ENCODE measurements at regions not wholly inside any gene's neighbourhood (a gene's known extent, or its start where the extent isn't known, plus 50 kb on each side); places are given as distances from the start of the nearest gene placed in this dataset.

DNA sequence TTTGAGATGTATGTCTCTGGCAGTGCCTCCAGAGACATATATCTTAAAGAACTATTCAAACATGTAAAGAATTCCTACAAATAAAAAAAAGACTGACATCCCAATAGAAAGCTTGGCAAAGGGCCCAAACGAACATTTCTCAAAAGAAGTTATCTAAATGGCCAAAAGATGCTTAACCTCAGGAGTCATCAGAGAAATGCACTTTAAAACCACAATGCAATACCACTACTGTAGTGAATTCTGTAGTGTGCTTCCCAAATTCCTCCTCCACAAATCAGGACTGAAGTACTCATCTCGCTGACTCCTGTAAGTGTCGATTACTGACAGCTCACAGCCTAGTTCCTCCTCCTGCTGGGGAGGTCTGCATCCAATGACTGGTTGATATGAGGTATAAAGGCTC lies 129.0 kb upstream of the MAMLD1 start:
- Histone ChIP-seq H3K36me3 (ENCODE audit: insufficient read depth, low read length, poor library complexity, severe bottlenecking) (no peaks in the 10 kb centered on the region), H3K4me1 (ENCODE audit: insufficient read depth, low read length, poor library complexity, severe bottlenecking) (no peaks in the 10 kb centered on the region), H3K27me3 (replicated peaks; ENCODE audit: insufficient read depth, low read depth, low read length, poor library complexity) (no peaks in the 10 kb centered on the region), H3K4me3 (ENCODE audit: low read depth, low read length, poor library complexity, severe bottlenecking) (no peak overlapping the region), H3K27ac (ENCODE audit: low read depth, low read length, poor library complexity, severe bottlenecking) (no peak overlapping the region), H3K9me3 (ENCODE audit: low read depth, low read length, poor library complexity, severe bottlenecking) (no peaks in the 10 kb centered on the region)
- CTCF ChIA-PET: no interaction called here
- DNase-seq (ENCODE audit: low spot score): no peak
- no TSS peak for BruUV-seq (replicated peaks)
- POLR2A ChIA-PET (ENCODE audit: low non-redundant PET): no interaction called here
- intact Hi-C loops (cut with micrococcal nuclease; ENCODE audit: unreplicated experiment): no loop called here
- TF ChIP-seq, protein P1, sequence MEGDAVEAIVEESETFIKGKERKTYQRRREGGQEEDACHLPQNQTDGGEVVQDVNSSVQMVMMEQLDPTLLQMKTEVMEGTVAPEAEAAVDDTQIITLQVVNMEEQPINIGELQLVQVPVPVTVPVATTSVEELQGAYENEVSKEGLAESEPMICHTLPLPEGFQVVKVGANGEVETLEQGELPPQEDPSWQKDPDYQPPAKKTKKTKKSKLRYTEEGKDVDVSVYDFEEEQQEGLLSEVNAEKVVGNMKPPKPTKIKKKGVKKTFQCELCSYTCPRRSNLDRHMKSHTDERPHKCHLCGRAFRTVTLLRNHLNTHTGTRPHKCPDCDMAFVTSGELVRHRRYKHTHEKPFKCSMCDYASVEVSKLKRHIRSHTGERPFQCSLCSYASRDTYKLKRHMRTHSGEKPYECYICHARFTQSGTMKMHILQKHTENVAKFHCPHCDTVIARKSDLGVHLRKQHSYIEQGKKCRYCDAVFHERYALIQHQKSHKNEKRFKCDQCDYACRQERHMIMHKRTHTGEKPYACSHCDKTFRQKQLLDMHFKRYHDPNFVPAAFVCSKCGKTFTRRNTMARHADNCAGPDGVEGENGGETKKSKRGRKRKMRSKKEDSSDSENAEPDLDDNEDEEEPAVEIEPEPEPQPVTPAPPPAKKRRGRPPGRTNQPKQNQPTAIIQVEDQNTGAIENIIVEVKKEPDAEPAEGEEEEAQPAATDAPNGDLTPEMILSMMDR (conservative IDR thresholded peaks at IDR 0.05; ENCODE audit: low read depth, low read length): no peak
- TF ChIP-seq EZH2 (IDR thresholded peaks at IDR 0.05; ENCODE audit: borderline replicate concordance, low read depth, low read length, poor library complexity, severe bottlenecking): no peak

DNA sequence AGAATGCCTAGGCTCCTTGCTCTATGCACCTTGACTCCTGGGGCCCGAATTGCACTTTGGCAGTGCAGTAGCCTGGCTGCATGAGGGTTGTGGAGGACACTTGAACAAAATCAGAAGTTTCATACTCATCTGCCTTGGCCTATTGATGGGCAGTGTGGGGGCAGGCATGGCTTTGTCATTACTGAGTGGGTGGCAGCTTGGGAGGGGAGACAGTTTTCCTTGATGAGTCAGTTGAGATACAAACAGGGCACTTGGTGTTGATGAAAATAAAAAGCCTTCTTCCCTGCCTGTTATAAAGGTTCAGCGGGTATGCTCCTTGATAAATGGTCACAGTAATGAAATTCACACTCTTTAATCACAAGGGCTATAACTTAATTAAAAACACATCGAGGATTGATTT lies 126.8 kb upstream of the MAMLD1 start:
- Histone ChIP-seq H3K27ac (ENCODE audit: low read depth, low read length, poor library complexity, severe bottlenecking) (no peak overlapping the region), H3K4me1 (ENCODE audit: insufficient read depth, low read length, poor library complexity, severe bottlenecking) (no peaks in the 10 kb centered on the region), H3K36me3 (ENCODE audit: insufficient read depth, low read length, poor library complexity, severe bottlenecking) (no peaks in the 10 kb centered on the region), H3K9me3 (ENCODE audit: low read depth, low read length, poor library complexity, severe bottlenecking) (no peaks in the 10 kb centered on the region), H3K27me3 (replicated peaks; ENCODE audit: insufficient read depth, low read depth, low read length, poor library complexity) (no peaks in the 10 kb centered on the region), H3K4me3 (ENCODE audit: low read depth, low read length, poor library complexity, severe bottlenecking) (no peak overlapping the region)
- TF ChIP-seq EZH2 (IDR thresholded peaks at IDR 0.05; ENCODE audit: borderline replicate concordance, low read depth, low read length, poor library complexity, severe bottlenecking): no peak
- TF ChIP-seq, protein P1 (conservative IDR thresholded peaks at IDR 0.05; ENCODE audit: low read depth, low read length): no peak
- DNase-seq (ENCODE audit: low spot score): no peak
- BruUV-seq (replicated peaks): no TSS peak
- ChIA-PET CTCF (no interaction called here), POLR2A (ENCODE audit: low non-redundant PET) (no interaction called here)
- intact Hi-C loops (cut with micrococcal nuclease; ENCODE audit: unreplicated experiment): no loop called here

DNA sequence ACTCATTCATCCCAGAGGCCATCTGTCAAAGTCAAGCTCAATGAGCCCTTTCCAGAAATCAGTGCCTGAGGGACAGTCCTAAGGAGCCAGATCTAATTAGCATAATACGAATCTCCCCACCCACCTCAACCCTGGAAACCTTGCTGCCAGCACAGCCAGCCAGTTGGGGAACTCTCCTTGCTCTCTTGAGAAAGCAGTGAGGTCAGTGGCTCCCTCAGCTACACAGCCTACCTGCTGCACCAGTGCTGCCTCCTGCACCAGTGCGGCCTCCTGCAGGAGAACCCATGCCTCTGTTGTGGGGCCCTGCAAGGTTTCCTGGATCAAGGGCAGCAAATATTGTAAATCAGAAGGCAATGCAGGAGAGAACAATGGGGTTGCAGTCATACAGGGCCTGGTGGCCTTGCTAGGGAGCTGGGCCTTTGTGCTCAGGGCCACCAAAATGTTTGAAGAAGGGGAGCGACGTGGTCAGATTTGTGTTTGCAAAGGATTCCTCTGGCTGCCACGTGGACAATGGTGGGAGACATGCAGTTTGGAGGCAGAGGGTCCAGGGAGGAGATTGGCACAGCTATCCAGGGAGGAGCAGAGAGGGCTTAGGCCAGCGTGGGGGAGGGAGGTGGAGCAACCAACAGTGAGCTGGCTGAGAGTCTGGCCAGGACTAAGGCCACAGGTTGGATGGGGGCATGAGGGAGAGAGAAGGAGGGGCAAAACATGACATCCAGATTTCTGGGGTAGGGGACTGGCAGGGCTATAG lies 124.3 kb upstream of the MAMLD1 start:
- BruUV-seq (replicated peaks): no TSS peak
- Histone ChIP-seq H3K27ac (ENCODE audit: low read depth, low read length, poor library complexity, severe bottlenecking) (no peak overlapping the region), H3K27me3 (replicated peaks; ENCODE audit: insufficient read depth, low read depth, low read length, poor library complexity) (no peaks in the 10 kb centered on the region), H3K4me1 (ENCODE audit: insufficient read depth, low read length, poor library complexity, severe bottlenecking) (no peaks in the 10 kb centered on the region), H3K9me3 (ENCODE audit: low read depth, low read length, poor library complexity, severe bottlenecking) (no peaks in the 10 kb centered on the region), H3K36me3 (ENCODE audit: insufficient read depth, low read length, poor library complexity, severe bottlenecking) (no peaks in the 10 kb centered on the region), H3K4me3 (ENCODE audit: low read depth, low read length, poor library complexity, severe bottlenecking) (no peak overlapping the region)
- CTCF ChIA-PET: no interaction called here
- POLR2A ChIA-PET (ENCODE audit: low non-redundant PET): no interaction called here
- no peak for DNase-seq (ENCODE audit: low spot score)
- TF ChIP-seq EZH2 (IDR thresholded peaks at IDR 0.05; ENCODE audit: borderline replicate concordance, low read depth, low read length, poor library complexity, severe bottlenecking): no peak
- TF ChIP-seq, protein P1 (conservative IDR thresholded peaks at IDR 0.05; ENCODE audit: low read depth, low read length): no peak
- intact Hi-C loops (cut with micrococcal nuclease; ENCODE audit: unreplicated experiment): no loop called here
